Suppressor macrophage (primary cell): ENCODE measurements at regions not wholly inside any gene's neighbourhood (a gene's known extent, or its start where the extent isn't known, plus 50 kb on each side); places are given as distances from the start of the nearest gene placed in this dataset.
A peak's percentile ranks its signal among the peaks of the same experiment; 100 is the strongest.

Experiments used
- DNase-seq, 4 experiments: peaks; one replicate each; pipeline ENCODE4 v3.0.0-alpha.2; 2020 to 2022

DNA sequence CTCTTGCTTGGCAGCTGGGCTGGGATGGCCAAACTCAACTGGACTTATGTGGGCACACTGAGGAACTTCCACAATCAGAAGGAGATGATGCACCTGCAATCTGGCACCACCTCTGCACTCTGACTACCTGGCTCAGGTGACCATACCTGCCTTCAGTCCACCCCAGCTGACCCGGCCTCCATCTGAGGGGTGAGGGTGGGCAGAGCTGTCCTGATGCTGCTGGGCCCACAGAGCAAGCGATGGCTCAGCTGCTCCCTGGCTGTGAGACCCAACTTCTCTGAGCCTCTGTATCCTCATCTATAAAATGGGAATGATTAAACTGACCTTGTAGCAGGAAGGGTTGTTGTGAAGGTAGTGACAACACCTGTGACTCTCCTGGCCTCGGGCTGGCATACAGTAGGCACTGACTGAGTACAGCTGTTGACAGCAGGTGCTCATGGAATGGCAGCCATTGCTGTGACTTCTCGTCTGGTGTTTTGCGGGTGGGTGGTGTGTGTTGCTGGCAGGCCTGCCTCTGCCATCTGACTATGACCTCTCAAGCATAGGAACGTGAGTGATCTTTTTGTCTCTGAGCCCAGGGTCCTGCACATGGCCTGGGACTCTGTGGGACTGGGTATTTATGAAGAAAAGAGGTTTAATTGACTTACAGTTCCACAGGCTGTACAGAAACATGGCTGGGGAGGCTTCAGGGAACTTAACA, 438.5 kb downstream of the PTPRU start:
- DNase-seq: no peak

DNA sequence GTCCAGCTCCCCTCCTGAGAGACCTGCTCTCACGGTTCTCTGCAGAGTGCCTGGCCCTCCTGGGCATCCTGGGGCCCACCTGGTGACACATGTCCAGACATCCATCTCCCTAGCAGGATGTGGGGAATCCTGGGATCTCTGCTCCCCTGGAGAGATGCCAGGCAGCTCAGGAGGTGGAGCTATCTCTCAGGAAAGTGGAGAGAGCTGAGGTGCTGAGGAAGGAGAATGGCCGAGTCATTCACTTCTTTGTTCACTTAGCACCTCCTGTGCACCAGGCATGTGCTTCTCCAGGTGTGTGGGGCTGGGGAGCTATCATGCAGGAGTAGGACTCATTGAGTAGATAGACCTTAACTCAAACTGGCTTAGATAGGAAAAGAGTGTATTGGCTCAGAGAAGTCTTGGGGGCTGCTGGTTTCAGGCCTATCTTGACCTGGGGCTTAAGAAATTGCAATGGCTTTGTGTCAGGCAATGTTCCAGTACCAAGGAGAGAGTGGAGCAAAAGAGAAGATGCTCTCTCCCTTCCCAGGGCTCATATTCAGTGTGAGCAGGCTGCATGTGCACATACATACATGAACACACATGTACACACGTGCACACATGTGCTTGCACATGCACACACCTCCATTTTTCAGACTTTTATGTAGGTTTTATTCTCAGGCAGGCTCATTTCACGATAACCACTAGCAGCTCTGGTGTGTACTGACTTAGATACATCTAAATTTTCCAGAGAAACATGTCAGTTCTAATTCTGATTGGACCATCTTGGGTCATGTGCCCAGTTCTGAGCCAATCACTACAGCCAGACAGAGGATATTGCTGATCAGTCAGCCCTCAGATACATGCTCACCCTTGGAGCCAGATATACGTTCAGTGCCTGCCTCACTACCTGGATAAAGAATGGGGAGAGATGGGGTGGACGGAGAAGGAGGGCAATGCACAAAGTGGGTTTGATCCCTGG, 437.6 kb downstream of the PTPRU start:
- DNase-seq: no peak

DNA sequence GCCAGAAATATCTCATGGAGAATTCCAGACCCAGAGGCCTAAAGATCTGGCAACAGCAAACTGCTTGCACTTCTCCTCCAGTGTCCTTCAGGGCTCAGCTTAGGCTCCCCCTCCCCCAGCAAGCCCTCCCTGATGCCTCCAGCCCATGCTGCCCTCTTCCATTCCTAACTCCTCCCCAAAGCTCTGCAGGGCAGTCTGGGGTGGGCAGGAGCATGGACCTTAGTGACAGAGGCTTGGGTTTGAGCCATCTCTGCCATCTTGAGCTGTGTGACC, 436.8 kb downstream of the PTPRU start:
- DNase-seq: no peak

GRCh38 chr1:29672416-29673227, 436.3 kb downstream of the PTPRU start:
- no peak for DNase-seq

DNA sequence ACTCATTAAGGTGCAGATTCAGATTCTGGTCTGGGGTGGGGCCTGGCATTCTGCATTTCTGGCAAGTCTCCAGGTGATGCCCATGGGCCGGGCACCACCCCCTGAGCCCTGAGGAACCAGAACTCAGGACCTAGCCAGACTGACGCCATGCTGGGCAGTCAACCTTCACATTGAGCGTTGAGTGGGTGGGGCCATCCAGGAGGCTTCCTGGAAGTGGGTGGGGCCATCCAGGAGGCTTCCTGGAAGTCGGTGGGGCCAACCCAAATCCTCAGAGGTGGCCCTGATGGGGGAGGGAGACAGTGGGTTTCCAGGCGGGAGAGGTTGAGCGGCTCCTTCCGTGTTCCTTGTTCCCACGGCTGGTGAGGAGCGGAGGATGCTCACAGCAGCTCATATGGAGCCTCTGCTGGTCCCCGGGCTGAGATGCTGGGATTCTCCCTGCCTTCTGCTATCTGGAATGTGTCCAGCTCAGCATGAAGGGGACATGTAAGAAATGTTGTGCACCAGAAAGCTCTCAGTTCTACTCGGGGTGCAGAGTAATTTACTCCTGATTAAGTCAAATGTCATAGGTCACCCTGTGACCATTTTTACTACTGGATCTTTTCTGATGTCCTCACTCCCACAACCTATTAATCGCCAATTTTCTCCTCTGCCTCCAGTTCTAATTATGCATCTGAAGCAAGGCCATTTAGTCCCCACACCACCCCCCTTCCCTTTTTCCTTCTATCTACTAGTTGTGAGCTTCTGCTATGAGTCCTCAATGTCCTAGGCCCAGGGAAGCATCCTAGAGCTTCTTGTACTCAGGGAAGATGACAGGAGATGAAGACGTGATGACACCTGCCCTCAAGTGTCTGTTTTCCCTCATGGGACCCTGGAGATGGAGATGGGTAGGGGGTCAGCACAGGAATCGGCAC, 435.4 kb downstream of the PTPRU start:
- DNase-seq: no peak

DNA sequence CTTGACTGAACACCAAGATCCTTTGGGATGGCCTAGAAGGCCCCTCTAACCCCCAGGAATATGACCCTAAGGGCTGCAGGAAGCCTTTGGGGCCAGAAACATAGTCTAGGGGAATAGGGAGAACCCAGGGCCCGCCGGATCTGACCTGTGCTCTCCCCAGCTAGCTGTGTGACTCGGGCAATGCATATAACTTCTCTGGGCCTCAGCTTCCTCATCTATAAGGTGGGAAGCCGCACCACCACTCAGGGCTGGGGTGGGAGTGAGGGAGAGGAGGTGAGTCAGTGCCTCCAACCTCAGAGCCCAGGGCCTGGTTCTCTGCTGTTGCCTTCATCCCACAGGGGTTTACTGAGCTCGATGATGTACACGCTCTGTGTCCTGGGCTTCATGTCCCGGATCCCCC, 434.4 kb downstream of the PTPRU start:
- DNase-seq: no peak

GRCh38 chr1:29669912-29670311, 433.6 kb downstream of the PTPRU start:
- DNase-seq: no peak

DNA sequence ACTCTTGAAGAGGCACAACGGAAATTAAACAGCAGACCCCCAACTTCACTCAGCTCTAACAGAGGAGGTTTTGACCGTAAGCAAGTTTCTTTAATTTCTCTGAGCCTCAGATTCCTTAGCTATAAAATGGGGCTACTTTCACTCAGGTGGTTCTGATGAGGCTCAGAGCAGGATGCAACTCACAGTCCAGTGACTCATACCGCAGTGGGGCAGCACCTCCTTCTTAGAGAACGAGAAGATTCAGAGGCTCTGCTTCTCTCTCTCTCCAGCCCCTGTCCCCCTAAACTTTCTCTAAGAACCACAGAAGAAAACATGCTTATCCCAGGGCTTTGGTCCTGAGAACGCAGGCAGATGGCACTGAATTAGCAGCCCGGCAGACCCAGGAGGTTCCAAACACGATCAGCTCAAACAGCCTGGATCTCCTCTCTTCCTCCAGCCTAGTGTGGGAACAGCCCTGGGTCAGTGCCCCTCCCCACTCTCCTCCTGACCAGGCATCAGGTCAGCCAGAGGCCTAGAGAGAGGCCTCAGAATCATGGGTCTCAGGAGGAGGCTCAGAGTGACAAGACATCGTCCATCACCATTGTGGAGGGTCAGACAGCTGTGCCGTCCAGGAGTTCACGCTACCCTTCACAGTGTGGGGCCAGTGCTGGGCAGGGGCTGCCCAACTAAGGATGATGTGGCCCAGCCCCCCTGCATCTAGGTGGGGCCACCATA, 433.0 kb downstream of the PTPRU start:
- no peak for DNase-seq

- DNase-seq: no peak
Observed at GRCh38 chr1:29668551-29669157, 432.3 kb downstream of the PTPRU start.

DNA sequence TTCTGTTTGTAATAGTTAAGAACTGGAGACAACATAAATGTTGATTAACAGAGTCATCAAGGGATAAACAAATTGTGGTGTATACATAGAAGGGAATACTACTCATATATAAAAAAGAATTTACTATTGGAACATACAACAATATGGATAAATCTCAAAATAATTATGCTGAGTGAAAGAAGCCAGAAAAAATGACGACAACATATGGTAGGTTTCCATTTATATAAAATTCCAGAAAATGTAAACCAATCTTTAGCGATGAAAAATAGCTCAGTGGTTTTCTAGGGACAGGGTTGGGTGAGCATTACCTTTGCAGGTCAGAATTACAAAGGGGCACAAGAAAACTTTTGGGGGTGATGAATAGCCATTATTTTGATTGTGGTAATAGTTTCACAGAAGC, 431.6 kb downstream of the PTPRU start:
- no peak for DNase-seq

- DNase-seq: no peak
Observed at GRCh38 chr1:29664711-29665110, 428.4 kb downstream of the PTPRU start.

- no peak for DNase-seq
Observed at GRCh38 chr1:29658688-29659087, 422.4 kb downstream of the PTPRU start.

GRCh38 chr1:29657816-29658215, 421.5 kb downstream of the PTPRU start:
- no peak for DNase-seq

- DNase-seq: peak in 1 of 4 experiments; percentile 3
Observed at GRCh38 chr1:29655945-29656850, 419.9 kb downstream of the PTPRU start.

- no peak for DNase-seq
Observed at GRCh38 chr1:29655145-29655544, 418.8 kb downstream of the PTPRU start.

- no peak for DNase-seq
Observed at GRCh38 chr1:29653886-29654450, 417.6 kb downstream of the PTPRU start.

- no peak for DNase-seq
Observed at GRCh38 chr1:29653034-29653810, 416.9 kb downstream of the PTPRU start.
